ENCODE measurements at regions not wholly inside any gene's neighbourhood (a gene's known extent, or its start where the extent isn't known, plus 50 kb on each side); places are given as distances from the start of the nearest gene placed in this dataset.
A peak's percentile ranks its signal among the peaks of the same experiment; 100 is the strongest.

- H3K9ac ChIP-seq (replicated peaks in 1 of 4; ENCODE audit: extremely low read depth in 1 of 4, low read depth in 3 of 4, low read length in 3 of 4): no peak overlapping the region
- no peak overlapping the region; the same call in 1 of the 2 replicates for H4K8ac ChIP-seq (ENCODE audit: extremely low read depth, insufficient read depth, low read length)
- H4K5ac ChIP-seq (ENCODE audit: insufficient read length, low read depth, low read length): no peak overlapping the region
- no peaks in the 10 kb centered on the region for H3K79me1 ChIP-seq (ENCODE audit: low read depth, low read length)
- no peak overlapping the region for H3K56ac ChIP-seq (replicated peaks; ENCODE audit: insufficient read length, low read depth, low read length)
- no peak overlapping the region for H4K91ac ChIP-seq (replicated peaks; ENCODE audit: insufficient read length, low read length)
- no peak overlapping the region for H3K4ac ChIP-seq (replicated peaks; ENCODE audit: insufficient read length, low read depth, low read length)
- H2BK120ac ChIP-seq (replicated peaks; ENCODE audit: low read depth, low read length): no peak overlapping the region
- no peak overlapping the region for H2BK5ac ChIP-seq (ENCODE audit: low read depth, low read length)
- no peak overlapping the region for H3K18ac ChIP-seq (ENCODE audit: extremely low read depth, low read length)
- H2AK5ac ChIP-seq (ENCODE audit: low read depth, low read length): no peak overlapping the region
- no peak overlapping the region for H3K14ac ChIP-seq (ENCODE audit: insufficient read length)
- no peak overlapping the region for H3K23ac ChIP-seq (ENCODE audit: insufficient read length)
- no peaks in the 10 kb centered on the region for H3K36me3 ChIP-seq (ENCODE audit: control insufficient read depth in 2 of 4, insufficient read depth in 4 of 4, low read length in 3 of 4)
- no peaks in the 10 kb centered on the region for H3K27me3 ChIP-seq (replicated peaks in 1 of 4; ENCODE audit: control insufficient read depth in 3 of 4, extremely low read depth in 1 of 4, insufficient read depth in 3 of 4, low read length in 3 of 4)
- no peak for TF ChIP-seq CBX8 (IDR thresholded peaks at IDR 0.05; ENCODE audit: borderline replicate concordance, low read depth, low read length)
- TF ChIP-seq, protein P1, sequence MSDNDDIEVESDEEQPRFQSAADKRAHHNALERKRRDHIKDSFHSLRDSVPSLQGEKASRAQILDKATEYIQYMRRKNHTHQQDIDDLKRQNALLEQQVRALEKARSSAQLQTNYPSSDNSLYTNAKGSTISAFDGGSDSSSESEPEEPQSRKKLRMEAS (IDR thresholded peaks at IDR 0.05): 0 out of 2 replicates have a peak, but pooled peaks have one; percentile 30
- TF ChIP-seq ATF2 (IDR thresholded peaks at IDR 0.05; ENCODE audit: low read length): no peak
- H3K4me3 ChIP-seq (ENCODE audit: extremely low read depth in 1 of 4, insufficient read depth in 2 of 4, low read depth in 3 of 4, low read length in 4 of 4): no peak overlapping the region
- no peaks in the 10 kb centered on the region; the same call in 1 of the 2 replicates for H3K23me2 ChIP-seq (ENCODE audit: low read depth, low read length)
- CTCF ChIA-PET (ENCODE audit: partially characterized antibody): interaction anchor here (1.1 to 2.7 kb wide), 4 partner anchors 10 to 591 kb away, joined by 3 to 9 read pairs (median 5); no protein-coding TSS in a partner anchor
- FAIRE-seq (no peak), DNase-seq (ENCODE audit: low read depth in 1 of 2, low spot score in 2 of 2) (no peak)
- H2BK20ac ChIP-seq (ENCODE audit: low read length): no peak overlapping the region
- no peak overlapping the region for H2AFZ ChIP-seq (ENCODE audit: low read length)
- H4K20me1 ChIP-seq (replicated peaks in 1 of 2; ENCODE audit: control insufficient read depth in 1 of 2, insufficient read depth in 2 of 2, low read length in 2 of 2): no peaks in the 10 kb centered on the region
- H3K9me3 ChIP-seq (ENCODE audit: insufficient read depth in 2 of 2, low read depth in 1 of 2, low read length in 1 of 2): no peaks in the 10 kb centered on the region
- H3K27ac ChIP-seq (ENCODE audit: low read depth, low read length): no peak overlapping the region
- H3K79me2 ChIP-seq (ENCODE audit: control insufficient read depth in 1 of 2, insufficient read depth in 2 of 2, low read length in 2 of 2): no peaks in the 10 kb centered on the region
- H2BK15ac ChIP-seq (ENCODE audit: low read length): no peak overlapping the region
- no peak overlapping the region for H2BK12ac ChIP-seq (ENCODE audit: low read depth, low read length)
- WGBS, 2 experiments (ENCODE audit: extremely low coverage in 1 of 2, insufficient coverage in 1 of 2, insufficient read length in 1 of 2, insufficient replicate concordance in 2 of 2, low coverage in 1 of 2, low lambda C conversion rate in 2 of 2, missing lambda C conversion rate in 1 of 2): 90% methylated on average over 30 of the region's 38 CpGs; no CpG with 5 or more reads in 1 of the 2 experiments
- H3K4me2 ChIP-seq (ENCODE audit: insufficient read depth in 1 of 2, low read depth in 2 of 2, low read length in 2 of 2): no peak overlapping the region
- peaks cover 0 to 10% (median 5%) of the 10 kb centered on the region in 4 experiments for H3K4me1 ChIP-seq (replicated peaks in 1 of 4; ENCODE audit: control insufficient read depth in 3 of 4, insufficient read depth in 4 of 4, low read length in 3 of 4)
- POLR2A ChIA-PET (ENCODE audit: partially characterized antibody): no interaction called here
Measured at GRCh38 chr9:99296291-99296951, 74.3 kb downstream of the SEC61B start.
